OCI-LY3 (cell line): ENCODE measurements at regions not wholly inside any gene's neighbourhood (a gene's known extent, or its start where the extent isn't known, plus 50 kb on each side); places are given as distances from the start of the nearest gene placed in this dataset.
"Not testable (repeated sequence)": the region's sequence is repeated elsewhere in the genome, so short reads cannot be mapped to it uniquely, and the experiment has no call there.

ENCODE experiments used
- H2AFZ ChIP-seq: fragments of 200-600, 300-600 bp; shearing (Covaris generic); 2 replicates; pipeline ENCODE4 v1.6.0; 2014; ENCODE audit warnings: antibody characterized with exemption, low read depth, low read length
- H3K27ac ChIP-seq: fragments of 200-600, 300-600 bp; sonication (generic); 2 replicates; pipeline ENCODE4 v1.5.1; 2014; ENCODE audit warnings: mild to moderate bottlenecking, low read length, moderate library complexity, mixed read lengths
- H3K27me3 ChIP-seq: fragments of 200-600, 300-600 bp; sonication (generic); 2 replicates; pipeline ENCODE4 v1.6.1; 2014; ENCODE audit warnings: low read depth, low read length, mixed read lengths
- H3K36me3 ChIP-seq: fragments of 200-600, 300-600 bp; sonication (generic); replicated peaks from 2 replicates; pipeline ENCODE3; 2014; ENCODE audit warnings: low read depth, low read length, mixed read lengths
- H3K4me1 ChIP-seq: fragments of 300-600, 200-600 bp; sonication (generic); 2 replicates; pipeline ENCODE4 v1.6.1; 2014; ENCODE audit warnings: low read length, mixed read lengths
- H3K4me2 ChIP-seq: fragments of 200-600, 300-600 bp; sonication (generic); 2 replicates; pipeline ENCODE4 v1.6.1; 2014; ENCODE audit warnings: low read length, mixed read lengths
- H3K4me3 ChIP-seq: fragments of 300-600, 200-600 bp; sonication (generic); 2 replicates; pipeline ENCODE4 v1.5.1; 2014; ENCODE audit warnings: antibody characterized with exemption, mild to moderate bottlenecking, low read length, moderate library complexity
- H3K79me2 ChIP-seq: fragments of 300-600, 200-600 bp; shearing (Covaris generic); 2 replicates; pipeline ENCODE4 v1.6.1; 2014; ENCODE audit warnings: mild to moderate bottlenecking, low read length, mixed read lengths
- H3K9ac ChIP-seq: fragments of 300-600, 200-600 bp; shearing (Covaris generic); 2 replicates; pipeline ENCODE4 v1.6.0; 2014; ENCODE audit warnings: mild to moderate bottlenecking, low read length, moderate library complexity
- H3K9me3 ChIP-seq: fragments of 200-600, 300-600 bp; shearing (Covaris generic); 2 replicates; pipeline ENCODE4 v1.6.1; 2014; ENCODE audit warnings: low read length, mixed read lengths; ENCODE audit not compliant: insufficient read depth
- H4K20me1 ChIP-seq: fragments of 200-600, 300-600 bp; sonication (generic); 2 replicates; pipeline ENCODE4 v1.6.1; 2016; ENCODE audit warnings: low read length, mixed read lengths; ENCODE audit not compliant: insufficient read depth
- EZH2phosphoT487 ChIP-seq: fragments of 200-600 bp; shearing (Covaris generic); IDR thresholded peaks from 2 replicates; pipeline ENCODE4 v1.6.1; 2018; ENCODE audit warnings: antibody characterized with exemption, mixed run types, low read depth
- TF ChIP-seq, protein P1 (sequence below): fragments of 200-600, 300-600 bp; sonication (generic); IDR thresholded peaks from 2 replicates; pipeline ENCODE4 v1.5.1; 2014; ENCODE audit warnings: antibody characterized with exemption, low read length, low read depth

DNA sequence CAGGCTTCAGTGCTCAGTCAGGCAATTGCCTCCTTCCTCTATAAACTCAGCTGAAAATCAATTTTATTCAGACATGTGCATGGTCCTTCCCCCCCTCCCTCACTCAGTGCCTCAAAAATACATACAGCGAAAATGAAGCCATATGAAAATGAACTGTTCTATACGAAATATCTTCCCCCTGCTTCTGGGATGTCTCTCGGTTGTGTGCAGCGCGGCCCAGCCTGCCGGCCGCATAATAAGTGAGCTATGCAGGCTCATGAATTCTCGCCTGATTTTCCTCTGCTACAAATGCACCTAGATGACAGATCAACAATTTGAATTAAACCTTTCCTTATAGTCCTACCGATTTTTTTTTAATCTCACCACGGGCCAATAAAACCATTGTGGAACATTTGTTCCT, 252.9 kb downstream of the CRLF2 start:
- Histone ChIP-seq H3K4me3 (no peak overlapping the region), H3K4me1 (no peaks in the 10 kb centered on the region), H3K36me3 (no peaks in the 10 kb centered on the region), H3K9me3 (0 out of 2 replicates have a peak, but pooled peaks cover 3% of the 10 kb centered on the region), H3K27me3 (no peaks in the 10 kb centered on the region), H4K20me1 (no peaks in the 10 kb centered on the region), H3K79me2 (no peaks in the 10 kb centered on the region), H3K27ac (no peak overlapping the region), H3K9ac (no peak overlapping the region), H2AFZ (no peak overlapping the region), H3K4me2 (no peak overlapping the region)
- TF ChIP-seq, protein P1, sequence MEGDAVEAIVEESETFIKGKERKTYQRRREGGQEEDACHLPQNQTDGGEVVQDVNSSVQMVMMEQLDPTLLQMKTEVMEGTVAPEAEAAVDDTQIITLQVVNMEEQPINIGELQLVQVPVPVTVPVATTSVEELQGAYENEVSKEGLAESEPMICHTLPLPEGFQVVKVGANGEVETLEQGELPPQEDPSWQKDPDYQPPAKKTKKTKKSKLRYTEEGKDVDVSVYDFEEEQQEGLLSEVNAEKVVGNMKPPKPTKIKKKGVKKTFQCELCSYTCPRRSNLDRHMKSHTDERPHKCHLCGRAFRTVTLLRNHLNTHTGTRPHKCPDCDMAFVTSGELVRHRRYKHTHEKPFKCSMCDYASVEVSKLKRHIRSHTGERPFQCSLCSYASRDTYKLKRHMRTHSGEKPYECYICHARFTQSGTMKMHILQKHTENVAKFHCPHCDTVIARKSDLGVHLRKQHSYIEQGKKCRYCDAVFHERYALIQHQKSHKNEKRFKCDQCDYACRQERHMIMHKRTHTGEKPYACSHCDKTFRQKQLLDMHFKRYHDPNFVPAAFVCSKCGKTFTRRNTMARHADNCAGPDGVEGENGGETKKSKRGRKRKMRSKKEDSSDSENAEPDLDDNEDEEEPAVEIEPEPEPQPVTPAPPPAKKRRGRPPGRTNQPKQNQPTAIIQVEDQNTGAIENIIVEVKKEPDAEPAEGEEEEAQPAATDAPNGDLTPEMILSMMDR: no peak
- no peak for TF ChIP-seq EZH2phosphoT487

DNA sequence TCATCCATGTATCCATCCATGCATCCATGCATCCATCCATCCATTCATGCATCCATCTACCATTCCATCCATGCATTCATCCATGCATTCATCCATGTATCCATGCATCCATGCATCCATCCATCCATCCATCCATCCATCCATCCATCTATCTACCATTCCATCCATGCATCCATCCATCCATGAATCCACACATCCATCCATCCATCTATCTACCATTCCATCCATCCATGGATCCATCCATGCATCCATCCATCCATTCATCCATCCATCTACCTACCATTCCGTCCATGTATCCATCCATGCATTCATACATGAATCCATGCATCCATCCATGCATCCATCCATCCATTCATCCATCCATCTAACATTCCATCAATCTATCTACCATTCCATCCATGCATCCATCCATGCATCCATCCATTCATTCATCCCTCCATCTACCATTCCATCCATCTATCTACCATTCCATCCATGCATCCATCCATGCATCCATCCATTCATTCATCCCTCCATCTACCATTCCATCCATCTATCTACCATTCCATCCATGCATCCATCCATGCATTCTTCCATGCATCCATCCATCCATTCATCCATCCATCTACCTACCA, 257.2 kb downstream of the CRLF2 start:
- not testable (repeated sequence) for H2AFZ ChIP-seq, H3K4me1 ChIP-seq, H4K20me1 ChIP-seq, H3K4me2 ChIP-seq, H3K9me3 ChIP-seq, H3K79me2 ChIP-seq, H3K4me3 ChIP-seq, H3K36me3 ChIP-seq, H3K27me3 ChIP-seq, H3K27ac ChIP-seq, H3K9ac ChIP-seq

- TF ChIP-seq, protein P1: no peak
- no peak for TF ChIP-seq EZH2phosphoT487
- H3K27ac ChIP-seq: no peak overlapping the region
- H3K4me1 ChIP-seq: no peaks in the 10 kb centered on the region
- H3K27me3 ChIP-seq: no peaks in the 10 kb centered on the region
- H3K9ac ChIP-seq: no peak overlapping the region
- H3K36me3 ChIP-seq: no peaks in the 10 kb centered on the region
- H4K20me1 ChIP-seq: no peaks in the 10 kb centered on the region
- H3K79me2 ChIP-seq: no peaks in the 10 kb centered on the region
- H3K4me3 ChIP-seq: no peak overlapping the region
- H3K4me2 ChIP-seq: no peak overlapping the region
- H2AFZ ChIP-seq: no peak overlapping the region
- 0 out of 2 replicates have a peak, but pooled peaks cover 3% of the 10 kb centered on the region for H3K9me3 ChIP-seq
Measured at GRCh38 chrX:953879-954482, 258.5 kb downstream of the CRLF2 start.

DNA sequence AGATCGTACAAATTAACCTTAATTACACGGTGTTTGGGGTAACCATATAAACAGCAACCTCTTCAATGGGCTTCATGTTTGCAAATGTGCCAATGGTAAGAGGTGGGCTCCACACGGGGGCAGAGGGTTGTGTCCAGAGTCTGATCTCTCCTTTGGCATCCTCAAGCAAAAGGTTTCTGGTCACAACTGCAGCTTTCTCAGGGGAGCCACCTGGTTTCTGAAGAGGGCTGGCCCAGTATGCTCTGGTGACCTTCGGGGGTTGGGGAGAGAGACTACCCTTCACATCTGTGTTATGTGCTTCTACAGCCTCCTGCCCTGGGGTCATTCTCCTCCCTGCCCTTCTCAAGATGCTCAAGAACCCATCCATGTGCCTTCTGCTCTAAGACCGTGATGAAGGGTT, 259.6 kb downstream of the CRLF2 start:
- Histone ChIP-seq H3K4me3 (no peak overlapping the region), H3K9me3 (0 out of 2 replicates have a peak, but pooled peaks cover 3% of the 10 kb centered on the region), H2AFZ (no peak overlapping the region), H4K20me1 (no peaks in the 10 kb centered on the region), H3K79me2 (no peaks in the 10 kb centered on the region), H3K4me1 (no peaks in the 10 kb centered on the region), H3K27ac (no peak overlapping the region), H3K36me3 (no peaks in the 10 kb centered on the region), H3K4me2 (no peak overlapping the region), H3K9ac (no peak overlapping the region), H3K27me3 (no peaks in the 10 kb centered on the region)
- no peak for TF ChIP-seq EZH2phosphoT487

GRCh38 chrX:947262-947661, 265.2 kb downstream of the CRLF2 start:
- H3K9me3 ChIP-seq, H2AFZ ChIP-seq, H3K4me3 ChIP-seq: not testable (repeated sequence)

More at GRCh38 chrX:947262-947661, 265.2 kb downstream of the CRLF2 start:
- H3K9ac ChIP-seq, H3K36me3 ChIP-seq, H4K20me1 ChIP-seq, H3K27me3 ChIP-seq, H3K4me1 ChIP-seq, H3K79me2 ChIP-seq, H3K27ac ChIP-seq, H3K4me2 ChIP-seq: not testable (repeated sequence)
